NCI-H2107 treated with DMSO at 0.1 percent for 48 hours (cell line): ENCODE measurements at regions not wholly inside any gene's neighbourhood (a gene's known extent, or its start where the extent isn't known, plus 50 kb on each side); places are given as distances from the start of the nearest gene placed in this dataset.
A peak's percentile ranks its signal among the peaks of the same experiment; 100 is the strongest.
"Not testable (repeated sequence)": the region's sequence is repeated elsewhere in the genome, so short reads cannot be mapped to it uniquely, and the experiment has no call there.

ENCODE experiments used
- DNase-seq: peaks from one replicate; lab custom pipeline; 2025; ENCODE audit not compliant: unreplicated experiment; lab: John Stamatoyannopoulos, UW

- DNase-seq = no peak
These were observed 50.8 kb upstream of the MBOAT1 start for GRCh38 chr6:20263059-20263458.

GRCh38 chr6:20265842-20266241 lies 53.6 kb upstream of the MBOAT1 start:
- DNase-seq = no peak

- DNase-seq = no peak
These were observed 54.8 kb upstream of the MBOAT1 start for GRCh38 chr6:20266851-20267608.

- no peak for DNase-seq
These were observed 56.9 kb upstream of the MBOAT1 start for GRCh38 chr6:20269181-20269580.

GRCh38 chr6:20271818-20272217 lies 59.5 kb upstream of the MBOAT1 start:
- DNase-seq = no peak

GRCh38 chr6:20274137-20274536 lies 61.9 kb upstream of the MBOAT1 start:
- no peak for DNase-seq

GRCh38 chr6:20275837-20276236 lies 63.6 kb upstream of the MBOAT1 start:
- not testable (repeated sequence) for DNase-seq

- DNase-seq = not testable (repeated sequence)
These were observed 65.5 kb upstream of the MBOAT1 start for GRCh38 chr6:20277724-20278123.

GRCh38 chr6:20279051-20279450 lies 66.8 kb upstream of the MBOAT1 start:
- no peak for DNase-seq

GRCh38 chr6:20279608-20280287 lies 67.5 kb upstream of the MBOAT1 start:
- DNase-seq = no peak

GRCh38 chr6:20280288-20280621 lies 68.0 kb upstream of the MBOAT1 start:
- no peak for DNase-seq

- no peak for DNase-seq
These were observed 72.4 kb upstream of the MBOAT1 start for GRCh38 chr6:20284672-20285071.

GRCh38 chr6:20286968-20287565 lies 74.8 kb upstream of the MBOAT1 start:
- DNase-seq = no peak

- DNase-seq = peak; percentile 29
These were observed 79.7 kb upstream of the MBOAT1 start for GRCh38 chr6:20291764-20292580.

GRCh38 chr6:20292905-20293304 lies 80.6 kb upstream of the MBOAT1 start:
- no peak for DNase-seq

GRCh38 chr6:20301256-20301655 lies 89.0 kb upstream of the MBOAT1 start:
- no peak for DNase-seq

- no peak for DNase-seq
These were observed 89.9 kb upstream of the MBOAT1 start for GRCh38 chr6:20302168-20302567.

- DNase-seq = no peak
These were observed 90.5 kb upstream of the MBOAT1 start for GRCh38 chr6:20302702-20303251.

GRCh38 chr6:20306491-20306890 lies 94.2 kb upstream of the MBOAT1 start:
- DNase-seq = no peak

GRCh38 chr6:20309186-20309585 lies 92.5 kb upstream of the E2F3 start:
- DNase-seq = no peak

GRCh38 chr6:20310185-20310584 lies 91.5 kb upstream of the E2F3 start:
- DNase-seq = no peak
